Ascending aorta (tissue), 2 donors: ENCODE measurements at regions not wholly inside any gene's neighbourhood (a gene's known extent, or its start where the extent isn't known, plus 50 kb on each side); places are given as distances from the start of the nearest gene placed in this dataset.

Experiments
- DNase-seq, 2 donors: peaks; one replicate each; pipeline ENCODE4 v3.0.0-alpha.2; 2019; ENCODE audit warnings: low spot score in 2 of 2
- H3K27ac ChIP-seq, 2 donors: fragments of 200-600 bp; sonication (generic); one replicate each; pipeline ENCODE4 v1.5.1; 2016 to 2017; ENCODE audit warnings: mild to moderate bottlenecking in 1 of 2
- H3K27me3 ChIP-seq: fragments of 200-600 bp; sonication (generic); one replicate; pipeline ENCODE4 v1.5.1; 2017
- H3K36me3 ChIP-seq, 2 donors: fragments of 200-600 bp; sonication (generic); one replicate each; pipeline ENCODE4 v1.5.1; 2016
- H3K4me1 ChIP-seq, 2 donors: fragments of 200-600 bp; sonication (generic); one replicate each; pipeline ENCODE4 v1.5.1; 2016 to 2017; ENCODE audit warnings: mild to moderate bottlenecking in 1 of 2
- H3K4me3 ChIP-seq, 2 donors: fragments of 200-600 bp; sonication (generic); one replicate each; pipeline ENCODE4 v1.5.1; 2016 to 2017; ENCODE audit warnings: mild to moderate bottlenecking in 1 of 2
- H3K9me3 ChIP-seq, 2 donors: fragments of 200-600 bp; sonication (generic); one replicate each; pipeline ENCODE4 v1.5.1; 2016
- intact Hi-C: fragments of 100-400 bp; cut with DNase I; formaldehyde crosslinking; loops from one replicate; pipeline ENCODE4 v1.15.1; 2023
- TF ChIP-seq, protein P1 (sequence below), 3 experiments: fragments of 200-600 bp in 2 of 3; fragments of 450-650 bp in 1 of 3; sonication (generic) in 2 of 3; IDR thresholded peaks; one replicate each; pipeline ENCODE4 v1.5.1; 2016 to 2019; ENCODE audit warnings: antibody characterized with exemption in 3 of 3, mild to moderate bottlenecking in 1 of 3, moderate library complexity in 1 of 3

DNA sequence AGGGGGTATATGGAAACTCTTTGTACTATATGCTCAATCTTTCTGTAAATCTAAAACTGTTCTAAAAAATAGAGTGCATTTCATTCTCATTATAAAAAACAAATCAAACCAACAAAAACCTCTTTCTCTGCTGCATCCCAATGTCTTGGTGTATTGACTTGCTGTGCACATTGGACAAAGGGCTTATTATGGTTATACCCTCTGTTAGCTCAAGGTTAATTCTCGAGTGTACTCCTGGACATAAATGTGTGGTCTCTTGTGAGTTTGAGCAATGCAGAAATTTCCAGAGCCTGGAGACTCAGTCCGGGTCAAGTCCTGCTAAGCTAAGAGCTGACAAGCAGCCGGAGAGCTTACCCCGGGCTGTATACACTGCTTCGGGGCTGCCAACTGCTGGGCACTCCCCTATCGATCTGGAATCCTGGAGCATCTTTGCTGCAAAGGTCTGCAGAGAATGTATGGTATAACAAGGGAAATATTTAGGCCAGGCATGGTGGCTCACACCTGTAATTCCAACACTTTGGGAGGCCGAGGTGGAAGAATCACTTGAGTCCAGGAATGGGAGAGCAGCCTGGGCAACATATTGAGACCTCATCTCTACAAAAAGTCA lies 66.2 kb upstream of the BRD7 start:
- no peak for DNase-seq
- H3K9me3 ChIP-seq, result peaks cover 0 to 7% of the 10 kb centered on the region in 2 donors
- TF ChIP-seq, protein P1, sequence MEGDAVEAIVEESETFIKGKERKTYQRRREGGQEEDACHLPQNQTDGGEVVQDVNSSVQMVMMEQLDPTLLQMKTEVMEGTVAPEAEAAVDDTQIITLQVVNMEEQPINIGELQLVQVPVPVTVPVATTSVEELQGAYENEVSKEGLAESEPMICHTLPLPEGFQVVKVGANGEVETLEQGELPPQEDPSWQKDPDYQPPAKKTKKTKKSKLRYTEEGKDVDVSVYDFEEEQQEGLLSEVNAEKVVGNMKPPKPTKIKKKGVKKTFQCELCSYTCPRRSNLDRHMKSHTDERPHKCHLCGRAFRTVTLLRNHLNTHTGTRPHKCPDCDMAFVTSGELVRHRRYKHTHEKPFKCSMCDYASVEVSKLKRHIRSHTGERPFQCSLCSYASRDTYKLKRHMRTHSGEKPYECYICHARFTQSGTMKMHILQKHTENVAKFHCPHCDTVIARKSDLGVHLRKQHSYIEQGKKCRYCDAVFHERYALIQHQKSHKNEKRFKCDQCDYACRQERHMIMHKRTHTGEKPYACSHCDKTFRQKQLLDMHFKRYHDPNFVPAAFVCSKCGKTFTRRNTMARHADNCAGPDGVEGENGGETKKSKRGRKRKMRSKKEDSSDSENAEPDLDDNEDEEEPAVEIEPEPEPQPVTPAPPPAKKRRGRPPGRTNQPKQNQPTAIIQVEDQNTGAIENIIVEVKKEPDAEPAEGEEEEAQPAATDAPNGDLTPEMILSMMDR (IDR thresholded peaks at IDR 0.05), result no peak
- no peaks in the 10 kb centered on the region for H3K36me3 ChIP-seq
- intact Hi-C loops, result no loop called here
- H3K27ac ChIP-seq, result no peak overlapping the region
- H3K4me1 ChIP-seq, result no peaks in the 10 kb centered on the region
- no peaks in the 10 kb centered on the region for H3K27me3 ChIP-seq
- no peak overlapping the region for H3K4me3 ChIP-seq

DNA sequence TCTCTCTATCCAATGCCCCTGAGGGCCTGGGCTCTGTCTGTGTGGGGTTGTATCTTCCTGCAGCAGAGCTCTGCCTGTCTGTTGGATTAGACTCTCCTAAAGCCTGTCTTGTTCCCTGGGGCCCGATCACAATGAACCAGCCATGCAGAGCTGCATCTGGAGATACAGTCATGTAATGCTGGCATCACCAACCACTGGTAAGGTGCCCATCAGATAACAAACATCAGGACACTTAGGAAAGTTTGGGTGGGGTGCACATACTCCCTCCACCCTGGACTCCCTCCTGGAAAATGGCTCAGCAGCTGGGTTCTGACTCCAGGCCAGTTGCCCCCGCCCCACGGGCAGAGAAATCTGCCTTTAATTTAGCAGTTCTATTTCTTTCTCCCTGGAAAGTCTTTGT lies 61.3 kb upstream of the BRD7 start:
- no peak for DNase-seq
- Histone ChIP-seq H3K4me1 (no peaks in the 10 kb centered on the region), H3K27ac (no peak overlapping the region), H3K36me3 (no peaks in the 10 kb centered on the region), H3K9me3 (no peaks in the 10 kb centered on the region), H3K4me3 (no peak overlapping the region), H3K27me3 (no peaks in the 10 kb centered on the region)
- TF ChIP-seq, protein P1 (IDR thresholded peaks at IDR 0.05), result no peak
- intact Hi-C loops, result no loop called here

DNA sequence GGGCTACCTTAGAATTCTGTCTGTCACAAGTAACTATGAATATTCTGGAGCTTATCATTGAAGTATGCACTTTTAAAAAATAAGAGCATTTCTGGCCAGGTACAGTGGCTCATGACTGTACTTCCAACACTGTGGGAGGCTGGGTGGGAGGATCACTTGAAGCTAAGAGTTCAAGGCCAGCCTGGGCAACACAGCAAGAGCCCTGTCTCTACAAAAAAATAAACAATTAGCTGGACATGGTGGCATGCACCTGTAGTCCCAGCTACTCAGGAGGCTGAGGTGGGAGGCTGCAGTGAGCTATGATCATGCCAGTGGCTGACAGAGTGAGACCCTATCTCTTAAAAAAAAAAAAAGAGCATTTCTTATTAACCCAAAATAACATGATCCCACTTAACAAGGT lies 60.0 kb upstream of the BRD7 start:
- Histone ChIP-seq H3K27ac (no peak overlapping the region), H3K4me1 (no peaks in the 10 kb centered on the region), H3K36me3 (no peaks in the 10 kb centered on the region), H3K27me3 (no peaks in the 10 kb centered on the region), H3K9me3 (no peaks in the 10 kb centered on the region), H3K4me3 (no peak overlapping the region)
- TF ChIP-seq, protein P1 (IDR thresholded peaks at IDR 0.05), result no peak
- intact Hi-C loops, result no loop called here
- DNase-seq, result no peak

DNA sequence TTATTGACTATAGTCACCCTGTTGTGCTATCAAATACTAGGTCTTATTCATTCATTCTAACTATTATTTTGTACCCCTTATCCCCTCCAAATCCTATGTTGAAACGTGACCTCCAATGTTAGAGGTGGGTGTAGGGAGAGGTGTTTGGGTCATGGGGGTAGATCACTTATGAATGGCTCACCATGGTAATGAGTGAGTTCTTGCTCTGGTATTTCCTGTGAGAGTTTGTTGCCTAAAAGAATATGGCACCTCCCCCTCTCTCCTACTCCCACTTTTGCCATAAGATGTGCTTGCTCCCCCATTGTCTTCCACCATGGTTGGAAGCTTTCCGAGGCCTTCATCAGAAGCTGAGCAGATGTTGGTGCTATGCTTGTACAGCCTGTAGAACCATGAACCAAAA lies 59.3 kb upstream of the BRD7 start:
- intact Hi-C loops, result no loop called here
- Histone ChIP-seq H3K36me3 (no peaks in the 10 kb centered on the region), H3K9me3 (no peaks in the 10 kb centered on the region), H3K27me3 (no peaks in the 10 kb centered on the region), H3K4me3 (no peak overlapping the region), H3K27ac (no peak overlapping the region), H3K4me1 (no peaks in the 10 kb centered on the region)
- no peak for DNase-seq
- TF ChIP-seq, protein P1 (IDR thresholded peaks at IDR 0.05), result no peak

DNA sequence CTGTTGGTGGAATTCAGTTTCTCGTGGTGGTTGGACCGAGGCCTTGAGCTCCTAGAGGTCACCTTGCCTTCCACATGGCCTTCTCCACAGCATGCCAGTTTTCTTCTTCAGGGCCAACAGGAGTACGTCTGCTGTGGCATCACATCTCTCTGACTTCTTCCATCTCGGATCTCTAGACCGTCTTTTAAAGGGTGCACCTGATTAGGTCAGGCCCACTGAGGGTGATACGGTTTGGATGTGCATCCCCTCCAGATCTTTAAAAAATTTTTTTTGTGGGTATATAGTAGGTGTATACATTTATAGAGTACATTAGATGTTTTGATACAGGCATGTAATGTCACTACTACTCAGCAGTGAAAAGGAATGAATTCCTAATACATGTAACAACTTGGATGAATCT lies 58.3 kb upstream of the BRD7 start:
- Histone ChIP-seq H3K9me3 (no peaks in the 10 kb centered on the region), H3K4me3 (no peak overlapping the region), H3K27me3 (no peaks in the 10 kb centered on the region), H3K27ac (no peak overlapping the region), H3K4me1 (no peaks in the 10 kb centered on the region), H3K36me3 (no peaks in the 10 kb centered on the region)
- intact Hi-C loops, result no loop called here
- DNase-seq, result no peak
- TF ChIP-seq, protein P1 (IDR thresholded peaks at IDR 0.05), result no peak

DNA sequence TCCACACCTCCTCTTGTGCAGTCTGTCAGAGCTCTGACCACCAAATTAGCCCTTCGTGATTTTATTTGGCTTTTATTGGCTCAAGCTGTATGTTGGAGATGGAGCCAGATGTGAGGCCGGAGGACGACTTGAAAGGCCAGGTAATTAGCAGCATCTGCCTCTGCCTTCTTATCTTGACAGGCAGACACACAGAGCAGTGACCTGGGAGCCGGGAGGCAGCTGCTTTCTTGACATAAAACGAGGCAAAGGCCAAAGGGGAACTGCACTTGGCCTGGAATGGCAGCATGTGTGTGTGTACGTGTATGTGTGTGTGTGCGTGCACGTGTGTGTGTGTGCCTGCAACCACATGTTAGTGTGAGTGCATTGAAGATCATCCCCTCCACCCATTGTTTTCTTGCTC lies 56.9 kb upstream of the BRD7 start:
- TF ChIP-seq, protein P1 (IDR thresholded peaks at IDR 0.05), result no peak
- no peak for DNase-seq

More for the DNA sequence above, 56.9 kb upstream of the BRD7 start:
- Histone ChIP-seq H3K4me3 (no peak overlapping the region), H3K36me3 (no peaks in the 10 kb centered on the region), H3K4me1 (no peaks in the 10 kb centered on the region), H3K9me3 (peaks cover 0 to 4% of the 10 kb centered on the region in 2 donors), H3K27ac (no peak overlapping the region), H3K27me3 (no peaks in the 10 kb centered on the region)
- intact Hi-C loops, result no loop called here
